ENCODE measurements at regions not wholly inside any gene's neighbourhood (a gene's known extent, or its start where the extent isn't known, plus 50 kb on each side); places are given as distances from the start of the nearest gene placed in this dataset.

- TF ChIP-seq CTCF (IDR thresholded peaks at IDR 0.05), result no peak
- TF ChIP-seq POLR2A (IDR thresholded peaks at IDR 0.05), result no peak
Observed at GRCh38 chr14:35988972-35989690, 163.0 kb downstream of the BRMS1L start.

Data from tibial nerve (tissue), 3 donors.